ENCODE measurements at regions not wholly inside any gene's neighbourhood (a gene's known extent, or its start where the extent isn't known, plus 50 kb on each side); places are given as distances from the start of the nearest gene placed in this dataset.

- Histone ChIP-seq H3K9me1 (ENCODE audit: control insufficient read depth, insufficient read depth, low read length) (no peaks in the 10 kb centered on the region), H2AFZ (ENCODE audit: low read depth, low read length) (no peak overlapping the region), H4K20me1 (replicated peaks; ENCODE audit: control insufficient read depth, insufficient read depth, low read length) (no peaks in the 10 kb centered on the region), H3K9me3 (replicated peaks; ENCODE audit: control insufficient read depth, insufficient read depth, low read depth, low read length) (no peaks in the 10 kb centered on the region), H3K4me1 (replicated peaks in 1 of 2; ENCODE audit: control insufficient read depth in 2 of 2, insufficient read depth in 2 of 2, low read length in 2 of 2) (no peaks in the 10 kb centered on the region), H3K27me3 (ENCODE audit: control insufficient read depth in 2 of 2, insufficient read depth in 2 of 2, low read length in 2 of 2) (no peaks in the 10 kb centered on the region), H3K4me3 (no peak overlapping the region), H3K36me3 (ENCODE audit: control insufficient read depth, insufficient read depth, low read length) (no peaks in the 10 kb centered on the region), H3K4me2 (ENCODE audit: insufficient read depth, low read length) (no peak overlapping the region), H3K79me2 (ENCODE audit: control insufficient read depth, insufficient read depth, low read length) (no peaks in the 10 kb centered on the region), H3K9ac (ENCODE audit: insufficient read depth in 1 of 2, low read depth in 2 of 2, low read length in 2 of 2) (no peak overlapping the region), H3K27ac (ENCODE audit: extremely low read depth, low read depth, low read length) (no peak overlapping the region)
- BruUV-seq (replicated peaks): no TSS peak
- ChIA-PET POLR2A (no interaction called here), CTCF (ENCODE audit: low intra/inter-chr PET ratio) (no interaction called here)
- TF ChIP-seq FOXK1 (CRISPR knock-in tag; IDR thresholded peaks at IDR 0.05; ENCODE audit: borderline replicate concordance): no peak
- TF ChIP-seq MYBL2 (IDR thresholded peaks at IDR 0.05; ENCODE audit: low read depth): no peak
- TF ChIP-seq MYBL2 (CRISPR knock-in tag; IDR thresholded peaks at IDR 0.05; ENCODE audit: borderline replicate concordance): no peak
- TF ChIP-seq, protein P1, sequence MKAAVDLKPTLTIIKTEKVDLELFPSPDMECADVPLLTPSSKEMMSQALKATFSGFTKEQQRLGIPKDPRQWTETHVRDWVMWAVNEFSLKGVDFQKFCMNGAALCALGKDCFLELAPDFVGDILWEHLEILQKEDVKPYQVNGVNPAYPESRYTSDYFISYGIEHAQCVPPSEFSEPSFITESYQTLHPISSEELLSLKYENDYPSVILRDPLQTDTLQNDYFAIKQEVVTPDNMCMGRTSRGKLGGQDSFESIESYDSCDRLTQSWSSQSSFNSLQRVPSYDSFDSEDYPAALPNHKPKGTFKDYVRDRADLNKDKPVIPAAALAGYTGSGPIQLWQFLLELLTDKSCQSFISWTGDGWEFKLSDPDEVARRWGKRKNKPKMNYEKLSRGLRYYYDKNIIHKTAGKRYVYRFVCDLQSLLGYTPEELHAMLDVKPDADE (conservative IDR thresholded peaks at IDR 0.05; ENCODE audit: control insufficient read depth, low read depth, low read length): no peak
- no peak for TF ChIP-seq SNAPC5 (CRISPR knock-in tag; IDR thresholded peaks at IDR 0.05)
- TF ChIP-seq HOXB6 (CRISPR knock-in tag; IDR thresholded peaks at IDR 0.05; ENCODE audit: borderline replicate concordance): no peak
- no peak for TF ChIP-seq FOXJ3 (CRISPR knock-in tag; IDR thresholded peaks at IDR 0.05)
- no peak for TF ChIP-seq SPI1 (IDR thresholded peaks at IDR 0.05; ENCODE audit: borderline replicate concordance, low read depth, low read length)
- TF ChIP-seq, protein P2, sequence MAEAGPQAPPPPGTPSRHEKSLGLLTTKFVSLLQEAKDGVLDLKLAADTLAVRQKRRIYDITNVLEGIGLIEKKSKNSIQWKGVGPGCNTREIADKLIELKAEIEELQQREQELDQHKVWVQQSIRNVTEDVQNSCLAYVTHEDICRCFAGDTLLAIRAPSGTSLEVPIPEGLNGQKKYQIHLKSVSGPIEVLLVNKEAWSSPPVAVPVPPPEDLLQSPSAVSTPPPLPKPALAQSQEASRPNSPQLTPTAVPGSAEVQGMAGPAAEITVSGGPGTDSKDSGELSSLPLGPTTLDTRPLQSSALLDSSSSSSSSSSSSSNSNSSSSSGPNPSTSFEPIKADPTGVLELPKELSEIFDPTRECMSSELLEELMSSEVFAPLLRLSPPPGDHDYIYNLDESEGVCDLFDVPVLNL (CRISPR knock-in tag; IDR thresholded peaks at IDR 0.05; ENCODE audit: low read depth): no peak
- DNase-seq (ENCODE audit: extremely low read depth in 1 of 4, low spot score in 3 of 4): no peak
- intact Hi-C loops (cut with micrococcal nuclease) (no loop called here), in situ Hi-C loops (cut with MboI) (no loop called here)
- no peak for FAIRE-seq
- ATAC-seq: no peak
Measured at GRCh38 chr2:150100834-150101233, 386.6 kb downstream of the RND3 start.

Data from K562 (cell line).